GM12878 (cell line): ENCODE measurements at regions not wholly inside any gene's neighbourhood (a gene's known extent, or its start where the extent isn't known, plus 50 kb on each side); places are given as distances from the start of the nearest gene placed in this dataset.

ENCODE experiments used
- ATAC-seq: fragments of 200-7000 bp; cut with Tn5 transposase; 3 replicates; pipeline ENCODE4 v1.9.1; 2020; ENCODE audit warnings: mild to moderate bottlenecking, moderate library complexity
- BruUV-seq: library from RNA; stranded (reverse); fragments of 400-500 nt; replicated peaks from 2 replicates; lab custom pipeline; 2021; lab: Mats Ljungman, UMichigan
- CTCF ChIA-PET: fragments of 300-600 bp; sonication (Branson Sonifier 250); formaldehyde crosslinking; extraction: SDS; loops from one replicate; lab custom pipeline; 2021; ENCODE audit warnings: inconsistent platforms; lab: Yijun Ruan, JAX
- POLR2A ChIA-PET: fragments of 350-600 bp; formaldehyde crosslinking; extraction: SDS; loops from one replicate; lab custom pipeline; 2021; ENCODE audit warnings: inconsistent platforms; lab: Charles Lee
- RAD21 ChIA-PET: fragments of 300-600 bp; sonication (Branson Sonifier 250); formaldehyde crosslinking; loops from one replicate; lab custom pipeline; 2023; ENCODE audit warnings: antibody characterized with exemption; ENCODE audit not compliant: unreplicated experiment; lab: Charles Lee
- SMC1A ChIA-PET: fragments of 300-600 bp; sonication (Branson Sonifier 250); formaldehyde crosslinking; loops from one replicate; lab custom pipeline; 2023; ENCODE audit not compliant: unreplicated experiment, uncharacterized antibody; lab: Charles Lee
- DNase-seq: peaks from one replicate; pipeline ENCODE4 v3.0.0-alpha.2; 2011; ENCODE audit warnings: low read depth, low spot score
- FAIRE-seq: peaks from 3 replicates; lab custom pipeline; 2011; peaks lifted over from hg19 to GRCh38; lab: Jason Lieb, UNC
- H2AFZ ChIP-seq: 2 replicates; pipeline ENCODE4 v1.6.0; 2011; ENCODE audit warnings: low read depth, low read length, control low read depth; ENCODE audit not compliant: control insufficient read depth
- H3K27ac ChIP-seq: 2 replicates; pipeline ENCODE4 v1.5.1; 2011; ENCODE audit warnings: control low read depth; ENCODE audit not compliant: control insufficient read depth, insufficient read depth
- H3K27me3 ChIP-seq, 2 experiments: replicated peaks in 1 of 2; 2 replicates each; pipeline versions ENCODE4 v1.6.0 to v1.6.1; 2011; ENCODE audit warnings: low read length in 1 of 2; ENCODE audit not compliant: control insufficient read depth in 2 of 2, insufficient read depth in 2 of 2
- H3K36me3 ChIP-seq, 2 experiments: 2 replicates each; pipeline ENCODE4 v1.5.1; 2011; ENCODE audit warnings: low read length in 1 of 2; ENCODE audit not compliant: control insufficient read depth in 2 of 2, insufficient read depth in 2 of 2
- H3K4me1 ChIP-seq: 2 replicates; pipeline ENCODE4 v1.6.1; 2011; ENCODE audit warnings: mild to moderate bottlenecking, low read length, moderate library complexity, mixed read lengths; ENCODE audit not compliant: control insufficient read depth, insufficient read depth
- H3K4me2 ChIP-seq: 2 replicates; pipeline ENCODE4 v1.6.0; 2011; ENCODE audit warnings: control low read depth; ENCODE audit not compliant: control insufficient read depth, insufficient read depth
- H3K4me3 ChIP-seq: fragments of 200-600 bp; sonication (generic); 2 replicates; pipeline ENCODE4 v1.5.1; 2016
- H3K79me2 ChIP-seq: 2 replicates; pipeline ENCODE4 v1.6.0; 2011; ENCODE audit warnings: low read length; ENCODE audit not compliant: control insufficient read depth, insufficient read depth
- H3K9ac ChIP-seq: 2 replicates; pipeline ENCODE4 v1.8.0; 2011; ENCODE audit warnings: low read length, control low read depth, mixed read lengths; ENCODE audit not compliant: control insufficient read depth, insufficient read depth
- H3K9me3 ChIP-seq: replicated peaks from 3 replicates; pipeline ENCODE4 v1.5.1; 2011; ENCODE audit warnings: mild to moderate bottlenecking, low read length; ENCODE audit not compliant: control insufficient read depth, insufficient read depth
- H4K20me1 ChIP-seq: 2 replicates; pipeline ENCODE4 v1.6.0; 2011; ENCODE audit not compliant: control insufficient read depth, insufficient read depth
- CHD2 ChIP-seq: IDR thresholded peaks from 2 replicates; pipeline ENCODE4 v1.6.1; 2011; ENCODE audit warnings: low read depth, low read length, improper control_type of control experiment, borderline replicate concordance
- CREM ChIP-seq: IDR thresholded peaks from 2 replicates; pipeline ENCODE4 v1.6.1; 2014; ENCODE audit warnings: antibody characterized with exemption, low read depth
- MTA3 ChIP-seq: IDR thresholded peaks from 2 replicates; pipeline ENCODE4 v1.6.1; 2012; ENCODE audit warnings: low read length, inconsistent platforms, borderline replicate concordance
- NR2C2 ChIP-seq: IDR thresholded peaks from 2 replicates; pipeline ENCODE4 v1.6.1; 2011; ENCODE audit warnings: borderline replicate concordance, low read depth; ENCODE audit not compliant: control insufficient read depth, insufficient read length
- RAD21 ChIP-seq: IDR thresholded peaks from 2 replicates; pipeline ENCODE4 v1.6.1; 2011; ENCODE audit warnings: mild to moderate bottlenecking, low read depth, low read length, moderate library complexity; ENCODE audit not compliant: insufficient read depth
- SIN3A ChIP-seq: IDR thresholded peaks from 2 replicates; pipeline ENCODE4 v1.6.1; 2012; ENCODE audit warnings: low read depth, low read length, improper control_type of control experiment
- SKIL ChIP-seq: fragments of 450-650 bp; IDR thresholded peaks from 2 replicates; pipeline ENCODE4 v1.6.1; 2017; ENCODE audit warnings: mild to moderate bottlenecking, low read depth, inconsistent platforms; ENCODE audit not compliant: poor library complexity, severe bottlenecking
- SREBF1 ChIP-seq: IDR thresholded peaks from 2 replicates; pipeline ENCODE4 v1.6.1; 2012; ENCODE audit warnings: mild to moderate bottlenecking, low read length
- STAT3 ChIP-seq: IDR thresholded peaks from 2 replicates; pipeline ENCODE4 v1.6.1; 2011; ENCODE audit warnings: low read depth, low read length, improper control_type of control experiment
- SUZ12 ChIP-seq: fragments of 200-600 bp; sonication (generic); IDR thresholded peaks from one replicate; pipeline ENCODE4 v1.6.1; 2018; ENCODE audit warnings: antibody characterized with exemption, mild to moderate bottlenecking; ENCODE audit not compliant: unreplicated experiment
- ZSCAN29 ChIP-seq: fragments of 450-650 bp; IDR thresholded peaks from 2 replicates; pipeline ENCODE4 v1.6.1; 2017; ENCODE audit warnings: mild to moderate bottlenecking, moderate library complexity
- WGBS: methylation state at CpG from one replicate; pipeline ENCODE4 v1.1.6; 2016; ENCODE audit warnings: low lambda C conversion rate; ENCODE audit not compliant: insufficient replicate concordance, insufficient coverage; ENCODE audit errors: missing lambda C conversion rate; 5-methylcytosine and 5-hydroxymethylcytosine counted together
- in situ Hi-C: fragments of 300-500 bp; cut with MboI; formaldehyde crosslinking; loops from 9 replicates; pipeline ENCODE4 v1.14.3; 2018; ENCODE audit warnings: mixed read lengths
- intact Hi-C: fragments of 100-400 bp; cut with micrococcal nuclease; formaldehyde crosslinking; loops from one replicate; pipeline ENCODE4 v1.14.2; 2022; ENCODE audit not compliant: unreplicated experiment

DNA sequence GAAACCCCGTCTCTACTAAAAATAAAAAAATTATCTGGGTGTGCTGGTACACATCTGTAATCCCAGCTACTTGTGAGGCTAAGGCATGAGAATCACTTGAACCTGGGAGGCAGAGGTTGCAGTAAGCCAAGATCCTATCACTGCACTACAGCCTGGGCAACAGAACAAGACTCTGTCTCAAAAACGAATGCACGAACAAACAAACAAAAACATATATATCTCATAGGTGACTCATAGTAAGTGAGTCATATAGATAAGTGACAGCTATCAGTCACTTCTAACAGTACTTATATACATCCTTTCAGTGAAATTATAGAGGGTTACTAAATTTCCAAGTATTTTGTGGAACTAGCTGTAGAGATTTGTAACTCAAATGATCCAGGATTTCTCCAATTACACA lies 127.3 kb upstream of the FIGN start:
- H3K36me3 ChIP-seq = no peaks in the 10 kb centered on the region
- 8% methylated on average over 3 of the region's 3 CpGs for WGBS
- in situ Hi-C loops = no loop called here
- ChIA-PET RAD21 (no interaction called here), CTCF (no interaction called here)
- DNase-seq = no peak
- H3K4me2 ChIP-seq = no peak overlapping the region
- ATAC-seq = no peak
- H3K4me1 ChIP-seq = no peaks in the 10 kb centered on the region
- BruUV-seq = no TSS peak
- FAIRE-seq = no peak
- TF ChIP-seq CREM (no peak), RAD21 (no peak), SUZ12 (no peak), STAT3 (no peak), SREBF1 (no peak), SKIL (no peak), CHD2 (no peak), SIN3A (no peak), NR2C2 (no peak), MTA3 (no peak), ZSCAN29 (no peak)
- TF ChIP-seq, all 136 proteins: peak for 0
- H3K9me3 ChIP-seq = no peaks in the 10 kb centered on the region; the same call in 2 of the 3 replicates
- ChIA-PET POLR2A (no interaction called here), SMC1A (no interaction called here)
- no peaks in the 10 kb centered on the region for H3K79me2 ChIP-seq
- no peaks in the 10 kb centered on the region for H3K27me3 ChIP-seq
- H2AFZ ChIP-seq = no peak overlapping the region
- no peak overlapping the region for H3K9ac ChIP-seq
- H3K4me3 ChIP-seq = no peak overlapping the region
- H3K27ac ChIP-seq = no peak overlapping the region
- intact Hi-C loops = no loop called here
- no peaks in the 10 kb centered on the region for H4K20me1 ChIP-seq
